BJ (cell line): ENCODE measurements at regions not wholly inside any gene's neighbourhood (a gene's known extent, or its start where the extent isn't known, plus 50 kb on each side); places are given as distances from the start of the nearest gene placed in this dataset.

Experiments
- CTCF ChIA-PET: fragments of 350-600 bp; formaldehyde crosslinking; extraction: SDS; loops from one replicate; lab custom pipeline; 2021; ENCODE audit warnings: antibody characterized with exemption, inconsistent platforms; lab: Yijun Ruan, JAX
- POLR2A ChIA-PET: fragments of 300-600 bp; sonication (Branson Sonifier 250); formaldehyde crosslinking; extraction: SDS; loops from one replicate; lab custom pipeline; 2021; ENCODE audit warnings: antibody characterized with exemption; lab: Charles Lee
- DNase-seq: peaks from one replicate; pipeline ENCODE4 v3.0.0-alpha.2; 2011; ENCODE audit warnings: low read depth
- H3K27me3 ChIP-seq: 2 replicates; pipeline ENCODE4 v1.6.0; 2011; ENCODE audit warnings: low read length; ENCODE audit not compliant: control insufficient read depth, insufficient read depth
- H3K36me3 ChIP-seq: 2 replicates; pipeline ENCODE4 v1.5.1; 2011; ENCODE audit warnings: low read length; ENCODE audit not compliant: control insufficient read depth, insufficient read depth
- H3K4me3 ChIP-seq: 2 replicates; pipeline ENCODE4 v1.5.1; 2011; ENCODE audit warnings: low read depth, mild to moderate bottlenecking, control low read depth, low read length
- TF ChIP-seq, protein P1 (sequence below): IDR thresholded peaks from 2 replicates; pipeline ENCODE4 v1.5.1; 2011; ENCODE audit warnings: low read depth, mild to moderate bottlenecking, control low read depth, inconsistent platforms, low read length, moderate library complexity; ENCODE audit not compliant: insufficient read depth

DNA sequence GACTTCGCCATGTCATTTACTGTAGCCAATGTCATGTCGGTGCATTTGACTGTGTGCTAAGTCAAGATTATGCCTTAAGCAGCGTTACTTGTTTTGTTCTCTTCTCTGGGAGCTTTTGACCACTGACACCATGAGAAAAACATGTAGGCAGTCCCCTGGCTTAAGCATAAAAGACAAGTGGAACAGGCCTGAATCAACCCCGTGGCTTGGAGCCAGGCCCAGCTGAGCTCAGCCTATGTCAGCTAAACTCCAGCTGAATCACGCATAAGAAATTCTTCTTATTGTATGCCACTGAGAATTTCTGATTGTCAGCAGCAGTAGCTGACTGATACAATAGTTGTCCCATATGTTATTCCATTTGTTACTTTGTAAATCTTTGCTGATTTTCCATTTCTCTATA is 261.9 kb downstream of the CBLL2 start:
- CTCF ChIA-PET = no interaction called here
- Histone ChIP-seq H3K27me3 (no peaks in the 10 kb centered on the region), H3K4me3 (no peak overlapping the region), H3K36me3 (no peaks in the 10 kb centered on the region)
- TF ChIP-seq, protein P1, sequence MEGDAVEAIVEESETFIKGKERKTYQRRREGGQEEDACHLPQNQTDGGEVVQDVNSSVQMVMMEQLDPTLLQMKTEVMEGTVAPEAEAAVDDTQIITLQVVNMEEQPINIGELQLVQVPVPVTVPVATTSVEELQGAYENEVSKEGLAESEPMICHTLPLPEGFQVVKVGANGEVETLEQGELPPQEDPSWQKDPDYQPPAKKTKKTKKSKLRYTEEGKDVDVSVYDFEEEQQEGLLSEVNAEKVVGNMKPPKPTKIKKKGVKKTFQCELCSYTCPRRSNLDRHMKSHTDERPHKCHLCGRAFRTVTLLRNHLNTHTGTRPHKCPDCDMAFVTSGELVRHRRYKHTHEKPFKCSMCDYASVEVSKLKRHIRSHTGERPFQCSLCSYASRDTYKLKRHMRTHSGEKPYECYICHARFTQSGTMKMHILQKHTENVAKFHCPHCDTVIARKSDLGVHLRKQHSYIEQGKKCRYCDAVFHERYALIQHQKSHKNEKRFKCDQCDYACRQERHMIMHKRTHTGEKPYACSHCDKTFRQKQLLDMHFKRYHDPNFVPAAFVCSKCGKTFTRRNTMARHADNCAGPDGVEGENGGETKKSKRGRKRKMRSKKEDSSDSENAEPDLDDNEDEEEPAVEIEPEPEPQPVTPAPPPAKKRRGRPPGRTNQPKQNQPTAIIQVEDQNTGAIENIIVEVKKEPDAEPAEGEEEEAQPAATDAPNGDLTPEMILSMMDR = no peak
- POLR2A ChIA-PET = no interaction called here
- DNase-seq = peak; percentile 1

DNA sequence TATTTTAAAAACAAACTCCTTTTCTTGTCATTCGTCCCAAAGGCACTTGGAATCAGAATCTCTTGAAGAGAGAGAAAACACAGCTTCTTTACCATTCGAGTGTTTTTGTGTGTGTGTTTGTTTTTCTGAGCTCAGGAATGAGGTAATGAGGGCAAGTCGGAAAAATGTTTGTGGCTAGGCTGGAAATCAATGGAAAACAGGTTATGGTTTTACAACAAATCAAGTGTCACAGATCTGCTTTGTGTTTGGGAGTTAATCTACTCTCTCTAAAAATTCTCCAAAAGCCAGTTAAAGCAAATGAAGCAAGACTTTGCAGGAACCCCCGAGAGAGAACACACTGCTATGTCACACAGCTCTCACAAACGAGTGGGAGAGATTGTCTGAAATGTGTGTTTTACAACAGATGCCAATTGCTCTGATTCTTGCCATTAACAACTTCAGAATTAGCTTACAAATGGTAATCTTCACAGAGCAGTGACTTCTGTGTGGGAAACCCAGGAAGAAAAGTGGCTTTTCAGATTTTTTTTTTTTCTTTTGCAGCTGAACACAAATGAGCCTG is 264.1 kb downstream of the CBLL2 start:
- H3K27me3 ChIP-seq = no peaks in the 10 kb centered on the region
- POLR2A ChIA-PET = no interaction called here
- TF ChIP-seq, protein P1 = no peak
- CTCF ChIA-PET = interaction anchor here (0.6 kb wide), 1 partner anchor 20 kb away, joined by 3 read pairs; no protein-coding TSS in a partner anchor
- H3K4me3 ChIP-seq = no peak overlapping the region
- no peaks in the 10 kb centered on the region for H3K36me3 ChIP-seq
- no peak for DNase-seq

DNA sequence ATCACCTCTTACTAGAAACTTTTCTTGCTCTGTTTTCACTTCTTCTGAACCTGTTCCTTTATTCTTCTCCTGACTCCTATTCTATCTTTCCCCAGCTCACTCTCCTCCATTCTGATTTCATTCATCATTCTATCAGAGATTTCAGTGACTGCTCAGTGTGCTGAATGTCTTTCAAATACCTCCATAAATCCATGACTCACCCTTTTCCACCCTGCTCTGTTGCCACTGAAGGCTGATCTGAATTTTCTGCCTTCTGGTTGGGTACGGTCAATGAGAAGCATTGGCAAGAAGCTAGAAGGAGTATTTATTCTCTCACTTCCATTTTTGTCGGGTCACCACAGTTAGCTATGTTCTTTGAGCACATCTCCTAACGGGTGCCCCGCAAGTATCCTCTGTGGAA is 265.9 kb downstream of the CBLL2 start:
- no peak for DNase-seq
- POLR2A ChIA-PET = no interaction called here
- H3K36me3 ChIP-seq = no peaks in the 10 kb centered on the region
- TF ChIP-seq, protein P1 = no peak
- H3K4me3 ChIP-seq = no peak overlapping the region
- CTCF ChIA-PET = no interaction called here
- no peaks in the 10 kb centered on the region for H3K27me3 ChIP-seq

DNA sequence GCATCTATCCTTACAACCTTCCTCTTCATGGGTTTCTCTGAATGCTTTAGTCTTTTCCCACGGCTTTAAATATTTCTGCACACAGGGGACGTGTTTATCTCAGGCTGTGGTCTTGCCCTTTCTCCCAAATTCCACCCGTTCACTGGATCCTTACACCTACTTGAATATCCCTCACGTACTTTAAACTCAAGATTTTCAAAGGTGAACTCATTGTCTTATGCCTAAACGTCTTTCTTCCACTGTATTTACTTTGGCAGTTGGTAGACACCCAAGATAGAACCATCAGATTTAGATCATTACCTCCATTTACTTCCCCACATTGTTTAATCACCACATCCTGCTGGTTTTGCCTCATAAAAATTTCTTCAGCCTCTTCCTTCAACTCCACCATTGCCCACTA is 269.2 kb downstream of the CBLL2 start:
- H3K36me3 ChIP-seq = no peaks in the 10 kb centered on the region
- POLR2A ChIA-PET = no interaction called here

DNA sequence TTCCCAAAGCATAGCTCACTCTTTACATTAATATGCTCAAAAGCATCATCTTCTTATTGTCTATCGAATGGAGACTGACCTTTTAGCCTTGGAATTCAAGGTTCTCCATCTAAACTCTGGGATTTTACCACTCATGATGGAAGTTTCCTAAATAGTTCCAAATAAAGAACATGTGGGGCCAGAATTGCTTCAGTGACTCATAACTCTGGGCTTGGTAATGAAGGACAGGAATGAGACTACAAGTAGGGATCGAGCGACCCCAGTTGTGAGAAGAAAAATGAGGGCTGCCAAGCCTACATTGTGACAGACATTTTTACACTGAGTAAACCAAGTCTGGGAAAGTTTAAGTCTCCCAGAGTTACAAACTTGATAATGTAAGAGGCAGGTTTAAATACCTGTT is 269.9 kb downstream of the CBLL2 start:
- TF ChIP-seq, protein P1 = no peak
- no peak for DNase-seq
- H3K4me3 ChIP-seq = no peak overlapping the region
- H3K36me3 ChIP-seq = no peaks in the 10 kb centered on the region
- ChIA-PET POLR2A (no interaction called here), CTCF (interaction anchor here (0.5 kb wide), 1 partner anchor 113 kb away, joined by 3 read pairs; no protein-coding TSS in a partner anchor)
- no peaks in the 10 kb centered on the region for H3K27me3 ChIP-seq

More for the DNA sequence above, 269.2 kb downstream of the CBLL2 start:
- Histone ChIP-seq H3K4me3 (no peak overlapping the region), H3K27me3 (no peaks in the 10 kb centered on the region)
- DNase-seq = no peak
- TF ChIP-seq, protein P1 = no peak
- CTCF ChIA-PET = no interaction called here
